H9 (cell line): ENCODE measurements at regions not wholly inside any gene's neighbourhood (a gene's known extent, or its start where the extent isn't known, plus 50 kb on each side); places are given as distances from the start of the nearest gene placed in this dataset.

ENCODE experiments used
- DNase-seq: peaks from one replicate; pipeline ENCODE4 v3.0.0-alpha.2; 2017
- H2AFZ ChIP-seq: one replicate; pipeline ENCODE4 v1.6.1; 2013; ENCODE audit warnings: mild to moderate bottlenecking, low read length, control low read depth, moderate library complexity
- H2AK5ac ChIP-seq: 2 replicates; pipeline ENCODE4 v1.6.1; 2013; ENCODE audit warnings: low read length, control low read depth, mixed read lengths; ENCODE audit not compliant: insufficient read length
- H2BK120ac ChIP-seq: one replicate; pipeline ENCODE4 v1.6.1; 2013; ENCODE audit warnings: low read depth, mild to moderate bottlenecking, low read length, control low read depth, inconsistent platforms; ENCODE audit not compliant: poor library complexity, severe bottlenecking
- H2BK12ac ChIP-seq: 2 replicates; pipeline ENCODE4 v1.6.1; 2013; ENCODE audit warnings: low read length, control low read depth, mixed read lengths, low read depth; ENCODE audit not compliant: insufficient read length
- H2BK15ac ChIP-seq: 2 replicates; pipeline ENCODE4 v1.6.1; 2013; ENCODE audit warnings: low read depth, low read length, control low read depth
- H2BK20ac ChIP-seq: one replicate; pipeline ENCODE4 v1.6.1; 2013; ENCODE audit warnings: low read depth, mild to moderate bottlenecking, low read length, control low read depth, inconsistent platforms; ENCODE audit not compliant: poor library complexity, severe bottlenecking
- H2BK5ac ChIP-seq: 2 replicates; pipeline ENCODE4 v1.6.1; 2013; ENCODE audit warnings: low read length, control low read depth, mixed read lengths; ENCODE audit not compliant: insufficient read length
- H3K14ac ChIP-seq: 2 replicates; pipeline ENCODE4 v1.6.1; 2013; ENCODE audit warnings: low read length, control low read depth; ENCODE audit not compliant: insufficient read depth
- H3K18ac ChIP-seq: 2 replicates; pipeline ENCODE4 v1.6.1; 2013; ENCODE audit warnings: low read depth, mild to moderate bottlenecking, mixed read lengths, low read length, control low read depth; ENCODE audit not compliant: insufficient read length
- H3K23ac ChIP-seq: 2 replicates; pipeline ENCODE4 v1.6.1; 2013; ENCODE audit warnings: low read length, control low read depth, mixed read lengths, low read depth; ENCODE audit not compliant: insufficient read length
- H3K23me2 ChIP-seq: 2 replicates; pipeline ENCODE4 v1.6.1; 2013; ENCODE audit warnings: low read depth, mild to moderate bottlenecking, mixed read lengths, low read length, control low read depth; ENCODE audit not compliant: insufficient read length, poor library complexity, severe bottlenecking
- H3K27ac ChIP-seq: 2 replicates; pipeline ENCODE4 v1.5.1; 2013; ENCODE audit warnings: low read length, control low read depth, mixed read lengths, low read depth; ENCODE audit not compliant: insufficient read length
- H3K27me3 ChIP-seq: 2 replicates; pipeline ENCODE4 v1.6.1; 2013; ENCODE audit warnings: low read length, control low read depth, inconsistent platforms; ENCODE audit not compliant: insufficient read depth
- H3K4ac ChIP-seq: 2 replicates; pipeline ENCODE4 v1.6.1; 2013; ENCODE audit warnings: low read depth, mild to moderate bottlenecking, control low read depth, inconsistent platforms, low read length, moderate library complexity
- H3K4me1 ChIP-seq: 2 replicates; pipeline ENCODE4 v1.6.1; 2013; ENCODE audit warnings: low read length, control low read depth, inconsistent platforms; ENCODE audit not compliant: insufficient read depth
- H3K4me2 ChIP-seq: 2 replicates; pipeline ENCODE4 v1.6.1; 2013; ENCODE audit warnings: low read length, control low read depth, mixed read lengths; ENCODE audit not compliant: insufficient read length, insufficient read depth
- H3K56ac ChIP-seq: 2 replicates; pipeline ENCODE4 v1.6.1; 2013; ENCODE audit warnings: low read depth, mild to moderate bottlenecking, mixed read lengths, low read length, control low read depth; ENCODE audit not compliant: insufficient read length
- H3K79me1 ChIP-seq: 2 replicates; pipeline ENCODE4 v1.6.1; 2013; ENCODE audit warnings: low read depth, mild to moderate bottlenecking, moderate library complexity, low read length, control low read depth, inconsistent platforms; ENCODE audit not compliant: insufficient read depth, poor library complexity, severe bottlenecking
- H3K79me2 ChIP-seq: 2 replicates; pipeline ENCODE4 v1.6.1; 2013; ENCODE audit warnings: low read length, control low read depth, inconsistent platforms; ENCODE audit not compliant: insufficient read depth
- H3K9ac ChIP-seq: 2 replicates; pipeline ENCODE4 v1.6.1; 2013; ENCODE audit warnings: low read length, control low read depth, mixed read lengths; ENCODE audit not compliant: insufficient read length; ENCODE audit errors: extremely low read depth
- H3K9me3 ChIP-seq: one replicate; pipeline ENCODE4 v1.6.1; 2013; ENCODE audit warnings: low read depth, low read length, inconsistent platforms; ENCODE audit not compliant: control insufficient read depth
- H3T11ph ChIP-seq: one replicate; pipeline ENCODE4 v1.6.1; 2013; ENCODE audit warnings: mild to moderate bottlenecking, low read length, control low read depth, inconsistent platforms
- H4K20me1 ChIP-seq: one replicate; pipeline ENCODE4 v1.6.1; 2013; ENCODE audit not compliant: control insufficient read depth, insufficient read length, insufficient read depth
- H4K5ac ChIP-seq: 2 replicates; pipeline ENCODE4 v1.6.1; 2013; ENCODE audit warnings: low read depth, mild to moderate bottlenecking, mixed read lengths, low read length, control low read depth; ENCODE audit not compliant: insufficient read length
- H4K8ac ChIP-seq: replicated peaks from 2 replicates; pipeline ENCODE4 v1.6.1; 2013; ENCODE audit warnings: low read length, control low read depth, mixed read lengths, low read depth; ENCODE audit not compliant: insufficient read length
- H4K91ac ChIP-seq: 2 replicates; pipeline ENCODE4 v1.6.1; 2013; ENCODE audit warnings: low read depth, mild to moderate bottlenecking, moderate library complexity, mixed read lengths, low read length, control low read depth; ENCODE audit not compliant: insufficient read length
- H3K27ac Mint-ChIP-seq, 3 experiments: 2 replicates in 2 of 3; 3 replicates in 1 of 3; pipeline ENCODE4 v1.8.0; 2020 to 2021; ENCODE audit warnings: mixed read lengths in 3 of 3, mild to moderate bottlenecking in 1 of 3, moderate library complexity in 1 of 3
- H3K27me3 Mint-ChIP-seq: 2 replicates; pipeline ENCODE4 v1.8.0; 2021; ENCODE audit warnings: low read depth, mild to moderate bottlenecking, moderate library complexity, mixed read lengths
- H3K36me3 Mint-ChIP-seq, 3 experiments: 2 replicates in 2 of 3; 3 replicates in 1 of 3; pipeline ENCODE4 v1.8.0; 2020 to 2021; ENCODE audit warnings: low read depth in 3 of 3, mixed read lengths in 3 of 3; ENCODE audit not compliant: insufficient read depth in 1 of 3
- H3K4me1 Mint-ChIP-seq, 2 experiments: 2 replicates each; pipeline ENCODE4 v1.8.0; 2020; ENCODE audit warnings: mixed read lengths in 2 of 2
- H3K4me3 Mint-ChIP-seq, 2 experiments: 2 replicates in 1 of 2; 3 replicates in 1 of 2; pipeline ENCODE4 v1.8.0; 2020 to 2021; ENCODE audit warnings: mild to moderate bottlenecking in 2 of 2, mixed read lengths in 2 of 2, moderate library complexity in 1 of 2
- H3K9me3 Mint-ChIP-seq, 2 experiments: 2 replicates in 1 of 2; 3 replicates in 1 of 2; pipeline ENCODE4 v1.8.0; 2020; ENCODE audit warnings: mild to moderate bottlenecking in 2 of 2, mixed read lengths in 2 of 2, moderate library complexity in 1 of 2
- CTCF ChIP-seq: fragments of 200-600 bp; sonication (generic); conservative IDR thresholded peaks from 3 replicates; pipeline ENCODE4 v1.8.0; 2021; ENCODE audit warnings: antibody characterized with exemption, mild to moderate bottlenecking
- WGBS: extraction: QIAGEN DNeasy Blood & Tissue Kit; methylation state at CpG from one replicate; pipeline ENCODE4 v1.1.7; 2013; ENCODE audit warnings: missing lambda C conversion rate, low lambda C conversion rate, mixed read lengths; ENCODE audit not compliant: insufficient read length; ENCODE audit errors: extremely low coverage; 5-methylcytosine and 5-hydroxymethylcytosine counted together

- no peaks in the 10 kb centered on the region for H3K27me3 ChIP-seq
- H2BK12ac ChIP-seq, result no peak overlapping the region
- Mint-ChIP-seq H3K27me3 (0 out of 2 replicates have a peak, but pooled peaks cover 2% of the 10 kb centered on the region), H3K27ac (no peak overlapping the region), H3K9me3 (peaks cover 37 to 52% of the 10 kb centered on the region in 2 experiments), H3K36me3 (peaks cover 0 to 3% (median 0%) of the 10 kb centered on the region in 3 experiments; a peak in 2 of 7 replicates), H3K4me3 (no peak overlapping the region), H3K4me1 (no peaks in the 10 kb centered on the region)
- no peak overlapping the region for H3T11ph ChIP-seq
- no peak overlapping the region for H2AFZ ChIP-seq
- H2AK5ac ChIP-seq, result no peak overlapping the region
- H3K4ac ChIP-seq, result no peak overlapping the region
- no peak overlapping the region for H4K5ac ChIP-seq
- H3K9me3 ChIP-seq, result no peaks in the 10 kb centered on the region
- H2BK15ac ChIP-seq, result no peak overlapping the region; the same call in 1 of the 2 replicates
- no peaks in the 10 kb centered on the region for H3K79me1 ChIP-seq
- no peak overlapping the region for H2BK120ac ChIP-seq
- no peak overlapping the region for H3K27ac ChIP-seq
- no peaks in the 10 kb centered on the region for H3K79me2 ChIP-seq
- no peak overlapping the region for H3K18ac ChIP-seq
- H4K91ac ChIP-seq, result no peak overlapping the region
- no CpG with 5 or more reads among the region's 1 CpG for WGBS
- H3K9ac ChIP-seq, result no peak overlapping the region
- no peak for TF ChIP-seq CTCF
- no peak overlapping the region for H3K23ac ChIP-seq
- no peaks in the 10 kb centered on the region for H3K23me2 ChIP-seq
- no peak overlapping the region for H3K56ac ChIP-seq
- no peaks in the 10 kb centered on the region for H3K4me1 ChIP-seq
- no peak overlapping the region for H2BK5ac ChIP-seq
- H2BK20ac ChIP-seq, result no peak overlapping the region
- H4K20me1 ChIP-seq, result no peaks in the 10 kb centered on the region
- no peak overlapping the region for H4K8ac ChIP-seq
- no peak overlapping the region for H3K14ac ChIP-seq
- no peak overlapping the region for H3K4me2 ChIP-seq
- DNase-seq, result no peak
Observed at GRCh38 chrX:42077675-42078074, 154.3 kb upstream of the CASK start.
